Spleen (tissue), 7 donors: ENCODE measurements at regions not wholly inside any gene's neighbourhood (a gene's known extent, or its start where the extent isn't known, plus 50 kb on each side); places are given as distances from the start of the nearest gene placed in this dataset.

Experiments
- POLR2A ChIP-seq, 3 donors: fragments of 450-650 bp; IDR thresholded peaks; one replicate each; pipeline ENCODE4 v1.5.1; 2017; ENCODE audit warnings: antibody characterized with exemption in 3 of 3, mild to moderate bottlenecking in 1 of 3
- POLR2AphosphoS5 ChIP-seq, 3 donors: sonication (generic); formaldehyde crosslinking; IDR thresholded peaks; one replicate each; pipeline ENCODE4 v1.5.1; 2017; ENCODE audit warnings: antibody characterized with exemption in 3 of 3
- TF ChIP-seq, protein P1 (sequence below), 11 experiments: fragments of 200-600 bp in 7 of 11; fragments of 450-650 bp in 4 of 11; sonication (generic) in 4 of 11; IDR thresholded peaks in 8 of 11; conservative IDR thresholded peaks in 3 of 11; 1 replicate in 7 of 11; 2 replicates in 4 of 11; pipeline versions ENCODE4 v1.4.0 to v1.8.0; 2016 to 2021; ENCODE audit warnings: antibody characterized with exemption in 11 of 11, inconsistent platforms in 4 of 11, mild to moderate bottlenecking in 1 of 11
- donor health status: DM: no; HTN: no; CAD: no; lungs with moderate emphysema.
- donor health status: DM: no; HTN: no; CAD: no.
- donor health status: DM: no; HTN: no; CAD: no.

DNA sequence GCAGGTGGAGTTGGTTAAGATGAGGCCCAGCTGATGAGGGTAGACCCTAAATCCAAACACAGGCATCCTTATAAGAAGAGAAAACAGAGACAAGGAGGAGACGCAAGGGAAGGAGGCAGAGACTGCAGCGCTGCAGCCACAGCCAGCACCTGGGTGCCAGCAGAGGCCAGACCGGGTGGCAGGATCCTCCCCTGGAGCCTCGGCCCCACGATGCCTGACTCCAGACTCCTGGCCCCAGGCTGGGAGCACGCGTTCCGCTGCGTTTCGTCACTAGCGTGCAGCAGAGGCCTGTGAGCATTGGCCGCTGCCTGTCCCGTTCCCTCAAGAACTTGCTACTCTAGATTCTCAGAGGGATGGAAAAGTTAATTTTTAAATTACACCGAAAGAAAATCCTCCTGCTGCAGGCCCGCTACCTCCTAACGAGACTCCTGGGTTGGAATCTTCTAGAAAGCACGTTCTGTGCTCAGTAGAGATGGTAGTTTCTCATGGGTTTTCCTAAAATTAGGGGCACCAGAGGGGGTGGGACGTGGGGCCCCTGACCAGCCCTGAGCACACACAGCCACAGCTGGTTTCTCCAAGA, 57.7 kb upstream of the FBRSL1 start:
- TF ChIP-seq, protein P1, sequence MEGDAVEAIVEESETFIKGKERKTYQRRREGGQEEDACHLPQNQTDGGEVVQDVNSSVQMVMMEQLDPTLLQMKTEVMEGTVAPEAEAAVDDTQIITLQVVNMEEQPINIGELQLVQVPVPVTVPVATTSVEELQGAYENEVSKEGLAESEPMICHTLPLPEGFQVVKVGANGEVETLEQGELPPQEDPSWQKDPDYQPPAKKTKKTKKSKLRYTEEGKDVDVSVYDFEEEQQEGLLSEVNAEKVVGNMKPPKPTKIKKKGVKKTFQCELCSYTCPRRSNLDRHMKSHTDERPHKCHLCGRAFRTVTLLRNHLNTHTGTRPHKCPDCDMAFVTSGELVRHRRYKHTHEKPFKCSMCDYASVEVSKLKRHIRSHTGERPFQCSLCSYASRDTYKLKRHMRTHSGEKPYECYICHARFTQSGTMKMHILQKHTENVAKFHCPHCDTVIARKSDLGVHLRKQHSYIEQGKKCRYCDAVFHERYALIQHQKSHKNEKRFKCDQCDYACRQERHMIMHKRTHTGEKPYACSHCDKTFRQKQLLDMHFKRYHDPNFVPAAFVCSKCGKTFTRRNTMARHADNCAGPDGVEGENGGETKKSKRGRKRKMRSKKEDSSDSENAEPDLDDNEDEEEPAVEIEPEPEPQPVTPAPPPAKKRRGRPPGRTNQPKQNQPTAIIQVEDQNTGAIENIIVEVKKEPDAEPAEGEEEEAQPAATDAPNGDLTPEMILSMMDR (IDR thresholded peaks at IDR 0.05 in 8 of 11, conservative IDR thresholded peaks at IDR 0.05 in 3 of 11): no peak
- TF ChIP-seq POLR2A (IDR thresholded peaks at IDR 0.05) (no peak), POLR2AphosphoS5 (IDR thresholded peaks at IDR 0.05) (no peak)
